ENCODE measurements at regions not wholly inside any gene's neighbourhood (a gene's known extent, or its start where the extent isn't known, plus 50 kb on each side); places are given as distances from the start of the nearest gene placed in this dataset.

GRCh38 chr4:141849367-141849766 is 213.0 kb downstream of the IL15 start:
- no peak for TF ChIP-seq CTCF (IDR thresholded peaks at IDR 0.05; ENCODE audit: insufficient read depth, low read depth, low read length, missing control alignments)
- no peak for DNase-seq (ENCODE audit: low read depth)
- H3K4me3 ChIP-seq (ENCODE audit: low read length), result no peak overlapping the region

GRCh38 chr4:141849778-141850177 is 213.4 kb downstream of the IL15 start:
- no peak overlapping the region for H3K4me3 ChIP-seq (ENCODE audit: low read length)
- DNase-seq (ENCODE audit: low read depth), result no peak
- no peak for TF ChIP-seq CTCF (IDR thresholded peaks at IDR 0.05; ENCODE audit: insufficient read depth, low read depth, low read length, missing control alignments)

GRCh38 chr4:141851246-141851891 is 215.0 kb downstream of the IL15 start:
- DNase-seq (ENCODE audit: low read depth), result peak; percentile 81
- no peak for TF ChIP-seq CTCF (IDR thresholded peaks at IDR 0.05; ENCODE audit: insufficient read depth, low read depth, low read length, missing control alignments)
- no peak overlapping the region for H3K4me3 ChIP-seq (ENCODE audit: low read length)

GRCh38 chr4:141853091-141853764 is 216.8 kb downstream of the IL15 start:
- DNase-seq (ENCODE audit: low read depth), result peak; percentile 73
- TF ChIP-seq CTCF (IDR thresholded peaks at IDR 0.05; ENCODE audit: insufficient read depth, low read depth, low read length, missing control alignments), result no peak

GRCh38 chr4:141858437-141858836 is 222.1 kb downstream of the IL15 start:
- H3K4me3 ChIP-seq (ENCODE audit: low read length), result no peak overlapping the region
- TF ChIP-seq CTCF (IDR thresholded peaks at IDR 0.05; ENCODE audit: insufficient read depth, low read depth, low read length, missing control alignments), result no peak
- no peak for DNase-seq (ENCODE audit: low read depth)

More at GRCh38 chr4:141853091-141853764, 216.8 kb downstream of the IL15 start:
- no peak overlapping the region for H3K4me3 ChIP-seq (ENCODE audit: low read length)

GRCh38 chr4:141860974-141861373 is 224.6 kb downstream of the IL15 start:
- TF ChIP-seq CTCF (IDR thresholded peaks at IDR 0.05; ENCODE audit: insufficient read depth, low read depth, low read length, missing control alignments), result peak; percentile 53
- peak; percentile 33 for DNase-seq (ENCODE audit: low read depth)
- H3K4me3 ChIP-seq (ENCODE audit: low read length), result no peak overlapping the region
